ENCODE measurements at regions not wholly inside any gene's neighbourhood (a gene's known extent, or its start where the extent isn't known, plus 50 kb on each side); places are given as distances from the start of the nearest gene placed in this dataset.
"Not testable (repeated sequence)": the region's sequence is repeated elsewhere in the genome, so short reads cannot be mapped to it uniquely, and the experiment has no call there.

- no peak for DNase-seq
Observed at GRCh38 chr12:92987362-92987761, 58.3 kb upstream of the EEA1 start.

GRCh38 chr12:92987846-92988621 lies 58.9 kb upstream of the EEA1 start:
- no peak for DNase-seq

GRCh38 chr12:92988622-92989130 lies 59.6 kb upstream of the EEA1 start:
- no peak for DNase-seq

GRCh38 chr12:92989715-92990484 lies 60.8 kb upstream of the EEA1 start:
- DNase-seq, result no peak

GRCh38 chr12:92991134-92991533 lies 62.0 kb upstream of the EEA1 start:
- no peak for DNase-seq

GRCh38 chr12:92992041-92992440 lies 62.9 kb upstream of the EEA1 start:
- DNase-seq, result no peak

- DNase-seq, result no peak
Observed at GRCh38 chr12:92993259-92993658, 64.2 kb upstream of the EEA1 start.

- no peak for DNase-seq
Observed at GRCh38 chr12:92995258-92995903, 66.3 kb upstream of the EEA1 start.

GRCh38 chr12:93000026-93000425 lies 70.9 kb upstream of the EEA1 start:
- DNase-seq, result no peak

- DNase-seq, result no peak
Observed at GRCh38 chr12:93001407-93001806, 72.3 kb upstream of the EEA1 start.

GRCh38 chr12:93002293-93003054 lies 73.4 kb upstream of the EEA1 start:
- DNase-seq, result peak; percentile 32

GRCh38 chr12:93003531-93004239 lies 74.6 kb upstream of the EEA1 start:
- no peak for DNase-seq

GRCh38 chr12:93005928-93006392 lies 76.9 kb upstream of the EEA1 start:
- DNase-seq, result no peak

GRCh38 chr12:93006471-93007208 lies 77.5 kb upstream of the EEA1 start:
- DNase-seq, result no peak

GRCh38 chr12:93007544-93007943 lies 78.4 kb upstream of the EEA1 start:
- no peak for DNase-seq

- no peak for DNase-seq
Observed at GRCh38 chr12:93008044-93008778, 79.1 kb upstream of the EEA1 start.

- DNase-seq, result not testable (repeated sequence)
Observed at GRCh38 chr12:93008880-93009279, 79.8 kb upstream of the EEA1 start.

- no peak for DNase-seq
Observed at GRCh38 chr12:93009533-93009932, 80.4 kb upstream of the EEA1 start.

GRCh38 chr12:93010461-93010860 lies 81.4 kb upstream of the EEA1 start:
- DNase-seq, result no peak

- DNase-seq, result no peak
Observed at GRCh38 chr12:93011100-93011499, 82.0 kb upstream of the EEA1 start.

Data from right hindlimb (tissue), 1 donor.